ENCODE measurements at regions not wholly inside any gene's neighbourhood (a gene's known extent, or its start where the extent isn't known, plus 50 kb on each side); places are given as distances from the start of the nearest gene placed in this dataset.
"Not testable (repeated sequence)": the region's sequence is repeated elsewhere in the genome, so short reads cannot be mapped to it uniquely, and the experiment has no call there.

DNA sequence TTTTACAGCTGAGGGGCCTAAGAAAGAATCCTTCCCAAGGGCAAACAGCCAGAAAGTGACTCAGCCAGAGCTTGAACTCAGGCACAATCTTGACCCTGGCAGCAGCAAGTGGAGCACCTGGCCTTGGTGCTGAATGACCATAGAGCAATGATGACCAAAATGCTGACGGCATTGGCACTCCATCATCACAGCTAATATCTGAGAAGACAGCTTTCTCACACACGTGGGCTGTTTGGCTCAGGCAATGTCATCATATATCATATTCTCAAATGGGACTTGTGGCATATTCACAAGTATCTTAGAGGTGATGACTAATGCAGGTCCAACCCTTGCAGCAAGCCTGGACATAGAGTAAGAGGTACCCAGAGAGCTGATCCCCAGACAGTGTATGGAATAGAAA is 443.9 kb upstream of the MYT1L start:
- in situ Hi-C loops (cut with MboI; ENCODE audit: low sequenced_read_pairs), result no loop called here
- no peak for DNase-seq (ENCODE audit: low spot score in 2 of 2)

DNA sequence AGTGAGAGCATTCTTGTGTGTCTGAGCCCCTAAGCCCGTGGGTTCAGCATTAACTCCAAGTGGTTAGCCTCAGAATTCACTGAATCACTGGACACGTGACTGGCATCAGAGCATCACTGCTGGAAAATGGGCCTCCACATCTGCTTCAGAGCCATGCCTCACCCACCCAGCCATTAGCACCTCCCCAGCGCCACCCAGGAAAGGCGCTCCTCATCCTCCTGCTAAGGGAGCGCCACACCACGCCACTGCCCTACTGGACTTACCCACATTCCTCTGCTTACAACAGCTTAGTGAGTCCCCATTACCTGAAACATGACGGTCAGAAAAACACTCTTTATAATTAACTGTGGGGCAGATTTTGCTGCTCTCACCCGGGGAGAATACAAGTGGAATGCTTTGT is 442.6 kb upstream of the MYT1L start:
- Histone ChIP-seq H3K4me3 (no peak overlapping the region), H3K9me3 (no peaks in the 10 kb centered on the region)
- in situ Hi-C loops (cut with MboI; ENCODE audit: low sequenced_read_pairs), result no loop called here

More for the DNA sequence above, 443.9 kb upstream of the MYT1L start:
- H3K36me3 ChIP-seq (replicated peaks), result no peaks in the 10 kb centered on the region
- no peak overlapping the region for H3K4me3 ChIP-seq
- H3K9me3 ChIP-seq, result no peaks in the 10 kb centered on the region
- H3K27me3 ChIP-seq (ENCODE audit: low read depth), result no peaks in the 10 kb centered on the region
- no peaks in the 10 kb centered on the region for H3K4me1 ChIP-seq

DNA sequence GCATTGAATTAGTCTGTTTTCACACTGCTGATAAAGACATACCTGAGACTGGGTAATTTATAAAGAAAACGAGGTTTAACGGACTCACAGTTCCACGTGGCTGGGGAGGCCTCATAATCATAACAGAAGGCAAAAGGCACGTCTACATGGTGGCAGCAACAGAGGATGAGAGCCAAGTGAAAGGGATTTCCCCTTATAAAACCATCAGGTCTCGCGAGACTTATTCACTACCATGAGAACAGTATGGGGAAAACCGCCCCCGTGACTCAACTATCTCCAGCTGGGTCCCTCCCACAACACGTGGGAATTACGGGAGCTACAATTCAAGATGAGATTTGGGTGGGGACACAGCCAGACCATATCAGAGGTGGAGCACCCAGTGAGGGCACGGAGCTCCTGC is 442.0 kb upstream of the MYT1L start:
- H3K9me3 ChIP-seq; DNase-seq (ENCODE audit: low spot score in 2 of 2); in situ Hi-C loops (cut with MboI; ENCODE audit: low sequenced_read_pairs); H3K36me3 ChIP-seq (replicated peaks); H3K4me1 ChIP-seq; H3K4me3 ChIP-seq; H3K27me3 ChIP-seq (ENCODE audit: low read depth): not testable (repeated sequence)

More for the DNA sequence above, 442.6 kb upstream of the MYT1L start:
- H3K4me1 ChIP-seq, result no peaks in the 10 kb centered on the region
- H3K36me3 ChIP-seq (replicated peaks), result no peaks in the 10 kb centered on the region
- no peak for DNase-seq (ENCODE audit: low spot score in 2 of 2)
- H3K27me3 ChIP-seq (ENCODE audit: low read depth), result no peaks in the 10 kb centered on the region

DNA sequence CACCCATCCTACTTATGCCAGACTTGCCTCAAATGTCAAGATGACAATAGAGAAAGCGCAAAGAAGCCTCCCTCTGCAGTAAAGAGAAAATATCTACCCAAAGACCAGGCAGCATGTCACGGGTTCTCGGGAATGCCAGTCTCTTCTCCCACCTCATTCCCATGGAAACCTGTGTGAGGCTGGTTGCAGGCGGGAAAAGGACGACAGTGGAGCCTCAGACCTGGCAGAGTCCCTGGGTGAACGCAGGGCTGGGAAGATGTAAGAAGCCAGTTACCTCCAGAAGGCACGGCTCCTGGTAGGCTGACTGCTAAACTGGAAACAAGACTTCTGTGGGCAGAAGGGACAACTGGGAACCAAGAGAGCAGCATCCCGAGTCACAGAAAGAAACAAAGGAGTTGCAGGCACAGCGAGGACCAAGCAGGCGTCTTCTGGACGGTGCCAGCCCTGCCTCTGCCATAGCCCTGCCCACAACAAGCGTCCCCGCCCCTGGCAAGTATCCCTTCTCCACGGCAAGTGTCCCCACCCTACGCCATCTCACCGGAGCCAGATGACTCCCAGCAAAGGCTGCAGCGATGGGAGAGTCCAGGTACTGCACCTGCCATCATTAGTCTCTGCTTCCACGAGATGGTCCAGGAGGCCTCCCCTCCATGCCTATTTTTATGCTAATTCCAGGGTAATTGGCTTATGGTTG is 440.8 kb upstream of the MYT1L start:
- no peak for DNase-seq (ENCODE audit: low spot score in 2 of 2)
- no peak overlapping the region for H3K4me3 ChIP-seq
- no peaks in the 10 kb centered on the region for H3K9me3 ChIP-seq
- in situ Hi-C loops (cut with MboI; ENCODE audit: low sequenced_read_pairs), result no loop called here
- no peaks in the 10 kb centered on the region for H3K27me3 ChIP-seq (ENCODE audit: low read depth)
- H3K4me1 ChIP-seq, result no peaks in the 10 kb centered on the region
- H3K36me3 ChIP-seq (replicated peaks), result no peaks in the 10 kb centered on the region

- Histone ChIP-seq H3K9me3 (no peaks in the 10 kb centered on the region), H3K27me3 (ENCODE audit: low read depth) (no peaks in the 10 kb centered on the region), H3K36me3 (replicated peaks) (no peaks in the 10 kb centered on the region), H3K4me3 (no peak overlapping the region), H3K4me1 (no peaks in the 10 kb centered on the region)
- no peak for DNase-seq (ENCODE audit: low spot score in 2 of 2)
- in situ Hi-C loops (cut with MboI; ENCODE audit: low sequenced_read_pairs), result no loop called here
Measured at GRCh38 chr2:2769481-2770431, 438.7 kb upstream of the MYT1L start.

DNA sequence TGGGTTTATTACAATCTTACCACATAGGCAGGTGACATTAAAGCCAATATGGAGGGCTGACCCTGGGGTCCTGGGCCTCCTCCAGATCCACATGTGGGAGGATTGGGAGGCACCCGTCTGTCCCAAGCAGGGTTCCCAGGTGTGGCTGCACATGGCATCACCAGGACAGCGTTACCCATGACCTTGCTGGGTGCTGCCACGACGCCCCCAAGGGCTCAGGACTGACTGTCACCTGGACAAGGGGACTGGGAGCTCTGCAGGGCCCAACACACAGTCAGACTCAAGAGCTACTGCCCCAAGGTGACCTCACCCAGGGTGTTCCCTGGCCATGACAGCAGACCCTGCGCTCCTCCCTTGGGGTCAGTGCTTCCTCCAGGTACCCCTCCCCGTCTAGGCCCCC is 437.4 kb upstream of the MYT1L start:
- Histone ChIP-seq H3K27me3 (ENCODE audit: low read depth) (no peaks in the 10 kb centered on the region), H3K36me3 (replicated peaks) (no peaks in the 10 kb centered on the region), H3K9me3 (no peaks in the 10 kb centered on the region), H3K4me3 (no peak overlapping the region), H3K4me1 (no peaks in the 10 kb centered on the region)
- DNase-seq (ENCODE audit: low spot score in 2 of 2), result no peak
- in situ Hi-C loops (cut with MboI; ENCODE audit: low sequenced_read_pairs), result no loop called here

GRCh38 chr2:2767837-2768236 is 436.8 kb upstream of the MYT1L start:
- H3K9me3 ChIP-seq, result no peaks in the 10 kb centered on the region
- H3K4me1 ChIP-seq, result no peaks in the 10 kb centered on the region
- in situ Hi-C loops (cut with MboI; ENCODE audit: low sequenced_read_pairs), result no loop called here
- H3K36me3 ChIP-seq (replicated peaks), result no peaks in the 10 kb centered on the region
- no peak overlapping the region for H3K4me3 ChIP-seq
- DNase-seq (ENCODE audit: low spot score in 2 of 2), result no peak
- H3K27me3 ChIP-seq (ENCODE audit: low read depth), result no peaks in the 10 kb centered on the region

- H3K27me3 ChIP-seq (ENCODE audit: low read depth), result no peaks in the 10 kb centered on the region
- in situ Hi-C loops (cut with MboI; ENCODE audit: low sequenced_read_pairs), result no loop called here
- no peak overlapping the region for H3K4me3 ChIP-seq
- H3K9me3 ChIP-seq, result no peaks in the 10 kb centered on the region
- no peaks in the 10 kb centered on the region for H3K4me1 ChIP-seq
- DNase-seq (ENCODE audit: low spot score in 2 of 2), result no peak
- no peaks in the 10 kb centered on the region for H3K36me3 ChIP-seq (replicated peaks)
Measured at GRCh38 chr2:2765839-2766495, 434.9 kb upstream of the MYT1L start.

DNA sequence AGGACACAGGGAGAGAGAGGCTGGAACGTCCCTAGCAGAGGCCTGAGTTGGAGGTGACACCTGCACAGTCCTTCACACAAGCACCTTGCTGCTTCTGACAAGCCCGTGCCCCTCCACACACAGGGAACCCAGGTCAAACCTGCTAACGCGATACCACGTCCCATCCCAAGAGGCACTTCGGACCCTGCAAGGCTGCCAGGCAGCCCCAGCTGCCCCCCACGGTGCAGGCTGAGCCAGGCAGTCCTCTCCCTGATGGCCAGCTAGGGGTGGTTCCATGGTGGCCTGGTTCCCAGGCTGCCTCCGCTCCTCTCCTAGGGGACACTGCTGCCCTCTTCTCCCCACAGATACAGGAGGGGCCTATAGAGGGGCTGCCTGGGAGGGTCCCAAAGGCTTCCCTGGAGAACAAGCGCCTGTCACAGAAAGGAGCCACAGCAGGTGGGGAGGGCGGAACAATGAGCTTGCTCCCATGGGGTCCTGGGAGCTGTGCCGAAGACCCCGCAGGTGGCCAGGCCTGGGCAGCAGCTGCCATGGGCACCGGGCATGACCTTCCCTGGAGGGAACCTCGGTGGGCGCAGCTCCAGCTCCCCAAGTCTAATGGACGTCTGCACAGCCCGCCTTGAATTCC is 434.2 kb upstream of the MYT1L start:
- H3K4me1 ChIP-seq, result no peaks in the 10 kb centered on the region
- H3K4me3 ChIP-seq, result no peak overlapping the region
- no peaks in the 10 kb centered on the region for H3K27me3 ChIP-seq (ENCODE audit: low read depth)
- H3K36me3 ChIP-seq (replicated peaks), result no peaks in the 10 kb centered on the region
- in situ Hi-C loops (cut with MboI; ENCODE audit: low sequenced_read_pairs), result no loop called here
- DNase-seq (ENCODE audit: low spot score in 2 of 2), result no peak
- no peaks in the 10 kb centered on the region for H3K9me3 ChIP-seq

- Histone ChIP-seq H3K9me3 (no peaks in the 10 kb centered on the region), H3K36me3 (replicated peaks) (no peaks in the 10 kb centered on the region), H3K4me1 (no peaks in the 10 kb centered on the region), H3K27me3 (ENCODE audit: low read depth) (no peaks in the 10 kb centered on the region), H3K4me3 (no peak overlapping the region)
- in situ Hi-C loops (cut with MboI; ENCODE audit: low sequenced_read_pairs), result no loop called here
- DNase-seq (ENCODE audit: low spot score in 2 of 2), result no peak
Measured at GRCh38 chr2:2764739-2765138, 433.7 kb upstream of the MYT1L start.

DNA sequence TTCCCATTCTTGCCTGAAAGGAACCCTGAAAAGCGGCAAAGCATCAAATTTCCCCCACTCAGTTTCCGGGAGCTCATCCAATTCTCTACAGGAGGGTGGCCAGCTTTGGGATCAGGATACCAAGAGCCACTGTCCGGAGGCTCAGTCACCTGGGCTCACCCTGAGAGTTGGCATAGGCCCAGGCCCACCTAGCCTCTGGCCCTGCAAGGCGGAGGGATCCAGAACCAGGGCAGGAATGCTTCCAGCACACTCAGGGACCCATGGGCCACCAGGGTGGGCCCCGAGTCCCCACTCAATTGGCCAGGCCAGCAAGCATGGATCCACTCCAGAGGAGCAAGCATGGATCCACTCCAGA is 432.9 kb upstream of the MYT1L start:
- H3K4me3 ChIP-seq, result no peak overlapping the region
- H3K36me3 ChIP-seq (replicated peaks), result no peaks in the 10 kb centered on the region
- in situ Hi-C loops (cut with MboI; ENCODE audit: low sequenced_read_pairs), result no loop called here
- no peaks in the 10 kb centered on the region for H3K27me3 ChIP-seq (ENCODE audit: low read depth)
- no peaks in the 10 kb centered on the region for H3K4me1 ChIP-seq
- DNase-seq (ENCODE audit: low spot score in 2 of 2), result no peak
- H3K9me3 ChIP-seq, result no peaks in the 10 kb centered on the region

- Histone ChIP-seq H3K9me3 (no peaks in the 10 kb centered on the region), H3K4me3 (no peak overlapping the region), H3K36me3 (replicated peaks) (no peaks in the 10 kb centered on the region), H3K4me1 (no peaks in the 10 kb centered on the region), H3K27me3 (ENCODE audit: low read depth) (no peaks in the 10 kb centered on the region)
- no peak for DNase-seq (ENCODE audit: low spot score in 2 of 2)
- in situ Hi-C loops (cut with MboI; ENCODE audit: low sequenced_read_pairs), result no loop called here
Measured at GRCh38 chr2:2763351-2764000, 432.4 kb upstream of the MYT1L start.

DNA sequence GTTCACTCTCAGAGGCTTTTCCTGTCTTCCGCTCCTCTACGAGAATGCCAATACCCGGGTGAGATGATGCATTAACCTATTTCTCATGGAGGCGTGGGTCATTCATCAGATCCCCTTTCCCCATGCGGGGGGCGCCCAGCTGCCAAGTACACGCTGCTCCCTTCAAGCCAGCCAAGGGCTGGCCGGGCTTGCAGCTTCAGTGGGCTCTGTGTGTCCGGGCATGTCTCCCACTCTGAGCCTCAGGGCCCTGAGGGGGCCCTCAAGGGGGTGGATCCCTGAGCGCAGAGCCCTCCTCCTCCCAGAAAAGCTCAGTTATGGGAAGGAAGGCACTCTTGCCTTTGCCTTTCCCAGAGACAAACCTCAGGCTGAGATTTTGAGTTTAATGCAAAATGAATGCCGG is 431.8 kb upstream of the MYT1L start:
- Histone ChIP-seq H3K9me3 (no peaks in the 10 kb centered on the region), H3K27me3 (ENCODE audit: low read depth) (no peaks in the 10 kb centered on the region), H3K36me3 (replicated peaks) (no peaks in the 10 kb centered on the region), H3K4me3 (no peak overlapping the region), H3K4me1 (no peaks in the 10 kb centered on the region)
- in situ Hi-C loops (cut with MboI; ENCODE audit: low sequenced_read_pairs), result no loop called here
- DNase-seq (ENCODE audit: low spot score in 2 of 2), result no peak
